Right lobe of liver (tissue), 6 donors: ENCODE measurements at regions not wholly inside any gene's neighbourhood (a gene's known extent, or its start where the extent isn't known, plus 50 kb on each side); places are given as distances from the start of the nearest gene placed in this dataset.

ENCODE experiments used
- ATAC-seq, 4 donors: fragments of 200-7000 bp; cut with Tn5 transposase; one replicate each; pipeline ENCODE4 v1.9.1; 2020; ENCODE audit warnings: mild to moderate bottlenecking in 4 of 4, moderate library complexity in 4 of 4
- DNase-seq, 3 donors: peaks; one replicate each; pipeline ENCODE4 v3.0.0-alpha.2; 2020
- H3K27ac ChIP-seq, 3 donors: fragments of 200-600 bp; one replicate each; pipeline ENCODE4 v1.8.0; 2022
- H3K27me3 ChIP-seq, 2 donors: fragments of 200-600 bp; one replicate each; pipeline ENCODE4 v1.8.0; 2022
- H3K36me3 ChIP-seq, 4 donors: fragments of 200-600 bp; sonication (generic) in 1 of 4; one replicate each; pipeline versions ENCODE4 v1.5.1 to v1.8.0; 2017 to 2022; ENCODE audit warnings: control low read depth in 1 of 4
- H3K4me1 ChIP-seq, 4 donors: fragments of 200-600 bp; sonication (generic) in 1 of 4; one replicate each; pipeline versions ENCODE4 v1.5.1 to v1.8.0; 2017 to 2022; ENCODE audit warnings: control low read depth in 1 of 4
- H3K4me3 ChIP-seq, 3 donors: fragments of 200-600 bp; one replicate each; pipeline ENCODE4 v1.8.0; 2022
- H3K9me3 ChIP-seq, 4 donors: fragments of 200-600 bp; sonication (generic) in 1 of 4; one replicate each; pipeline versions ENCODE4 v1.5.1 to v1.8.0; 2017 to 2022; ENCODE audit warnings: control low read depth in 1 of 4
- CTCF ChIP-seq, 4 donors: fragments of 200-600 bp in 3 of 4; fragments of 450-650 bp in 1 of 4; IDR thresholded peaks; one replicate each; pipeline versions ENCODE4 v1.5.1 to v1.8.0; 2016 to 2022; ENCODE audit warnings: antibody characterized with exemption in 4 of 4, mild to moderate bottlenecking in 2 of 4
- POLR2A ChIP-seq: fragments of 450-650 bp; IDR thresholded peaks from one replicate; pipeline ENCODE4 v1.6.1; 2017; ENCODE audit warnings: antibody characterized with exemption, mild to moderate bottlenecking
- WGBS: methylation state at CpG from one replicate; pipeline ENCODE4 v1.1.6; 2018; ENCODE audit warnings: low coverage, low lambda C conversion rate; ENCODE audit not compliant: insufficient coverage; ENCODE audit errors: missing lambda C conversion rate; 5-methylcytosine and 5-hydroxymethylcytosine counted together
- intact Hi-C, 2 donors: fragments of 100-400 bp; cut with DNase I; formaldehyde crosslinking; loops; one replicate each; pipeline versions ENCODE4 v1.11.2 to v1.14.1; 2022
- donor health status: DM: no; HTN: yes; CAD: no.
- donor health status: DM: no; HTN: no; CAD: no.
- donor health status: DM: no; HTN: no; CAD: no.
- donor health status: DM: no; HTN: yes; CAD: no.
- donor health status: DM: no; HTN: yes; CAD: no.

- DNase-seq (peak; percentile 75 to 79 (median 76)), ATAC-seq (peak; percentile 94 to 99 (median 98))
- no peaks in the 10 kb centered on the region for H3K4me1 ChIP-seq
These were observed 63.5 kb upstream of the SSX2IP start for GRCh38 chr1:84753516-84754385.

GRCh38 chr1:84750110-84750730, 60.0 kb upstream of the SSX2IP start:
- H3K27ac ChIP-seq: no peak overlapping the region
- H3K9me3 ChIP-seq: no peaks in the 10 kb centered on the region
- no peak for ATAC-seq
- H3K36me3 ChIP-seq: no peaks in the 10 kb centered on the region
- intact Hi-C loops: loop anchor here in 1 of 2 donors (10.0 kb wide), 1 partner anchor 305 kb away; no protein-coding TSS in a partner anchor
- no peaks in the 10 kb centered on the region for H3K4me1 ChIP-seq
- H3K4me3 ChIP-seq: no peak overlapping the region
- DNase-seq: no peak
- 50% methylated on average over 6 of the region's 6 CpGs for WGBS
- no peaks in the 10 kb centered on the region for H3K27me3 ChIP-seq
- TF ChIP-seq CTCF (IDR thresholded peaks at IDR 0.05) (no peak), POLR2A (no peak)

More at GRCh38 chr1:84753516-84754385, 63.5 kb upstream of the SSX2IP start:
- Histone ChIP-seq H3K9me3 (no peaks in the 10 kb centered on the region), H3K27me3 (no peaks in the 10 kb centered on the region), H3K27ac (no peak overlapping the region), H3K36me3 (no peaks in the 10 kb centered on the region), H3K4me3 (no peak overlapping the region)
- intact Hi-C loops: loop anchor here in 1 of 2 donors (10.0 kb wide), 1 partner anchor 309 kb away; no protein-coding TSS in a partner anchor
- TF ChIP-seq CTCF (IDR thresholded peaks at IDR 0.05) (peak; percentile 88 to 97 (median 96)), POLR2A (no peak)
- 40% methylated on average over 16 of the region's 16 CpGs for WGBS

DNA sequence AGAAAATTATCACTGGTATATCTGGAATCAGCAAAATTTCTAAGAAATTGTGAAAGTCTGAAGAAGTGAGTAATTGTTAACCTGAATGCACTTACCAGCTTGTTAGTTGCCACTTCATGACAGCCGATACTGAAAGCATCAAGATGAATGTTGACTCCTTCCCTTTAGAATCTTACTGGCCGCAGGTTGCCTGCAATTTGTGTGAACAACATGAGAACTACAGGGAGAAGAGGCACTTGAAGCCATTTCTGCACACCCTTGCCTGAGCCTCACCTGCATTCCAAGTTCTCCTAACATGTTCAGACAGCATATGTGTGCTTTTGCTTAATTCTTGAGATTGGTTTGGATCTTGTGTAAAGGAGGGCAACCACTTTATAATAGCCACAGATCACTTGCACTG, 59.2 kb upstream of the SSX2IP start:
- no peak for TF ChIP-seq CTCF (IDR thresholded peaks at IDR 0.05)
- no peak for TF ChIP-seq POLR2A
- Histone ChIP-seq H3K4me3 (no peak overlapping the region), H3K27me3 (no peaks in the 10 kb centered on the region), H3K9me3 (no peaks in the 10 kb centered on the region), H3K4me1 (no peaks in the 10 kb centered on the region), H3K27ac (no peak overlapping the region), H3K36me3 (no peaks in the 10 kb centered on the region)
- DNase-seq (no peak), ATAC-seq (no peak)
- 76% methylated on average over 2 of the region's 2 CpGs for WGBS
- intact Hi-C loops: no loop called here

GRCh38 chr1:84748364-84748763, 58.1 kb upstream of the SSX2IP start:
- Histone ChIP-seq H3K27ac (no peak overlapping the region), H3K27me3 (no peaks in the 10 kb centered on the region), H3K9me3 (no peaks in the 10 kb centered on the region), H3K4me1 (no peaks in the 10 kb centered on the region), H3K4me3 (no peak overlapping the region), H3K36me3 (no peaks in the 10 kb centered on the region)
- intact Hi-C loops: no loop called here
- 77% methylated on average over 3 of the region's 3 CpGs for WGBS
- ATAC-seq: no peak
- DNase-seq: no peak
- TF ChIP-seq CTCF (IDR thresholded peaks at IDR 0.05): no peak
